AG09319 (cell line): ENCODE measurements at regions not wholly inside any gene's neighbourhood (a gene's known extent, or its start where the extent isn't known, plus 50 kb on each side); places are given as distances from the start of the nearest gene placed in this dataset.

Source experiments
- DNase-seq: peaks from one replicate; pipeline ENCODE4 v3.0.0-alpha.2; 2010; ENCODE audit warnings: low read depth; ENCODE audit errors: extremely low read depth
- TF ChIP-seq, protein P1 (sequence below): IDR thresholded peaks from 2 replicates; pipeline ENCODE4 v1.5.1; 2011; ENCODE audit warnings: low read depth, mild to moderate bottlenecking, inconsistent platforms, low read length, moderate library complexity

DNA sequence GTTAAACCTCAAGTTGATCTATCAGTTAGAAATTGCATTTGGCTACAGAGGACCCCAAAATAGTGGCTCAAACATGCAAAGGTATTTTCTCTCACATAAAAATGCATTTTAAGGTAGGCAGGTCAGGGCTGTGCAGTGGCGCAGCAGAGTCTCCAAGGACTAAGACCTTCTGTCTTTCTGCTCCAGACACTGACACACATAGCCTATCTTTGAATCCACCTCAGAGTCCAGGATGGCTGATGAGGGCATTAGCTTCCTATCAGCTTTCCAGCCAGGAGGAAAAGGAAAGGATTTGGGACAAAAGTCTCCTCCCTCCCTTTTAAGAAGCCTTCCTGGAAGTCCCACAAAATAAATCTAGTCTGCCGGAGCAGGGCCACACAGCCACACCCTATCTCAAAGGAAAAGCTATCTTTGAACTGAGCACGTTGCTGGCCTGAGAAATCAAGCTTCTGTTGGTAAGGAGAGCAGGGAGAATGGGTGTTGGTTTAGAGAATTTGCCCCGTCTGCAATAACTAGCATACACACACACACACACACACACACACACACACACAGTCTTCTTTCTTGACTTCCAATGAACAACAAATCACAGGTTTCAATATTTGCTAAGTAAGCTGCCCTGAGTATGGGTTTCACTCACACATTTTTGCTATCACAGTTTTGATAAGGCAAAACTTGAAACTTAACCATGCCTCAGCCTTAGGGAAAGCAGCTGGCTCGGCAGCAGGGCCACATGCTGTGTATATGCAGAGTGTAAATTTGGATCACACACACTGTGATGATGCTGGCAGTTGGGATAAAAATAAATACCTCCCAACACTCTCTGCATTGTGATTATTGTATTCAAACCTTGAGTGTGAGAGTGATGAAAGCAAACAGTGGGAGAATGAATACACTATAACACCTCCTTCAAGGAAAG, 116.6 kb upstream of the MAP3K1 start:
- TF ChIP-seq, protein P1, sequence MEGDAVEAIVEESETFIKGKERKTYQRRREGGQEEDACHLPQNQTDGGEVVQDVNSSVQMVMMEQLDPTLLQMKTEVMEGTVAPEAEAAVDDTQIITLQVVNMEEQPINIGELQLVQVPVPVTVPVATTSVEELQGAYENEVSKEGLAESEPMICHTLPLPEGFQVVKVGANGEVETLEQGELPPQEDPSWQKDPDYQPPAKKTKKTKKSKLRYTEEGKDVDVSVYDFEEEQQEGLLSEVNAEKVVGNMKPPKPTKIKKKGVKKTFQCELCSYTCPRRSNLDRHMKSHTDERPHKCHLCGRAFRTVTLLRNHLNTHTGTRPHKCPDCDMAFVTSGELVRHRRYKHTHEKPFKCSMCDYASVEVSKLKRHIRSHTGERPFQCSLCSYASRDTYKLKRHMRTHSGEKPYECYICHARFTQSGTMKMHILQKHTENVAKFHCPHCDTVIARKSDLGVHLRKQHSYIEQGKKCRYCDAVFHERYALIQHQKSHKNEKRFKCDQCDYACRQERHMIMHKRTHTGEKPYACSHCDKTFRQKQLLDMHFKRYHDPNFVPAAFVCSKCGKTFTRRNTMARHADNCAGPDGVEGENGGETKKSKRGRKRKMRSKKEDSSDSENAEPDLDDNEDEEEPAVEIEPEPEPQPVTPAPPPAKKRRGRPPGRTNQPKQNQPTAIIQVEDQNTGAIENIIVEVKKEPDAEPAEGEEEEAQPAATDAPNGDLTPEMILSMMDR = no peak
- no peak for DNase-seq

GRCh38 chr5:56696900-56697299, 118.4 kb upstream of the MAP3K1 start:
- TF ChIP-seq, protein P1 = no peak
- DNase-seq = peak; percentile 8

- TF ChIP-seq, protein P1 = no peak
- DNase-seq = no peak
Measured at GRCh38 chr5:56693220-56693579, 122.1 kb upstream of the MAP3K1 start.

DNA sequence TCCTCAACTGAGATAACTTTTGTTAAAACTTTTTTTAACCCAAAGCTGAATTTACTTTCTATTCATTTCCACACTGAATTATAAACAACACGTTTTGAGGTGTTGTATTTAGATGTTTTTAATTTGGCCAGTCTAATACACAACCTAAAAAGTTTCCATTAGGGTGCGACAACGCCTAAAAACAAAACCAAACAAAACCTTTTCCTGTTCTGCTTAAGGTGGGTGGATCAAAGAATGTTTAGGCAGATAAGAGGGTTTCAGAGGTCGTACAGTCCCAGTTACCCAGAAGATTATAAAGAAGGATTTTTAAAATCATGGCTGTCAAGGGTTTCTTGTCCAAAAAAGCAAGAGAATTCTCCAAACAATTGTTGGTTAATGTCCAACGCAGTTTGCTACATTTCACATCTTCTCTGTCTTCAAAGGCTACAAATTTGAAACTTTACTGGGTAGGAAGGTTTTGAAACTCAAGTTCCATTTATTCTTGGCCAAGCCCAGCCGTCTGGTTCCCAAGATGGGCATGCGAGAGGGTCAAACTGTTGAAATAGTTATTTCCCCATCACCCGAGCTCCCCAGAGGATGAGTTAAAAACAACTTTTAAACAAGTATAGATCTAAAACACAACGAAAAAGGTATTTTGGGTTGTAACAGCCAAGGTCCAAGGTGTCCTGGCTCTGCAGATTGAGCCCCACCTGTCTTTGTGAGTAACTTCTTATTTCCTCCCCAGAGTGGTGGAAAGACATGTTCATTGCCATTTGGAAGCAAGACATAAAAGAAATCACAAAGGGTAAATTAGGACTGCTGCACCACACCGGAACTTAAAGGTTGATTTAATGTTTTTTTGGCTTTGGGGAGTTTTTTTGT, 122.8 kb upstream of the MAP3K1 start:
- DNase-seq = no peak
- TF ChIP-seq, protein P1 = no peak

DNA sequence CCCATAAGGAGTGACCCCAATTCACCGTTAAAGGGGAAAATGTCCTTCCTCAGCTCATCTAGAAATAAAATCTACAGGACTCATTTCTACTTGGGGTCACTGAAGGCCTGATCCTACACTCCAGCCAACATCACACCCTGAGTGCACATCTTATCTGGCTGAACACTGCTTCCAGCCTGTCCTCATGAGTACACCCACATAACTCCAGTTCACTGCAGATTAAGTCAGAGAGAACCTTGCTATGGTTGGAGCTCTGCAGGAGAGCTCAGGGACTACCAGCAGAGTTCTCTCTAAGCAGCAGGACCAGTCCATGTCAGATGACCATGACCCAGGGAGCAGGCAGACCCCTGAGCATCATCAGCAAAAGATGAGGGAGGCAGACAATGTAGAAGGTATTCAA, 126.9 kb upstream of the MAP3K1 start:
- TF ChIP-seq, protein P1 = no peak
- no peak for DNase-seq

- no peak for DNase-seq
- TF ChIP-seq, protein P1 = no peak
Measured at GRCh38 chr5:56686337-56687195, 128.8 kb upstream of the MAP3K1 start.
